ENCODE measurements at regions not wholly inside any gene's neighbourhood (a gene's known extent, or its start where the extent isn't known, plus 50 kb on each side); places are given as distances from the start of the nearest gene placed in this dataset.

- H3K4me1 ChIP-seq (ENCODE audit: low read depth, poor library complexity, severe bottlenecking), result no peaks in the 10 kb centered on the region
- no peaks in the 10 kb centered on the region for H3K27me3 ChIP-seq (ENCODE audit: insufficient read depth, low read depth)
- no peak overlapping the region for H2AFZ ChIP-seq (ENCODE audit: low read depth)
- no peak overlapping the region for H3K9ac ChIP-seq
- H3K4me2 ChIP-seq, result no peak overlapping the region
- no peaks in the 10 kb centered on the region for H4K20me1 ChIP-seq (ENCODE audit: insufficient read depth)
- no peak for TF ChIP-seq CTCF (conservative IDR thresholded peaks at IDR 0.05; ENCODE audit: low read depth, low read length)
- no peak overlapping the region for H3K27ac ChIP-seq
- no peak overlapping the region for H3K4me3 ChIP-seq (IDR thresholded peaks at IDR 0.05; ENCODE audit: insufficient read depth, low read depth, low read length)
- H3K79me2 ChIP-seq (ENCODE audit: insufficient read depth, low read depth), result no peaks in the 10 kb centered on the region
- H3K36me3 ChIP-seq (ENCODE audit: insufficient read depth), result no peaks in the 10 kb centered on the region
Observed at GRCh38 chr4:22869235-22869634, 176.5 kb downstream of the GBA3 start.
